NB4 (cell line): ENCODE measurements at regions not wholly inside any gene's neighbourhood (a gene's known extent, or its start where the extent isn't known, plus 50 kb on each side); places are given as distances from the start of the nearest gene placed in this dataset.

Experiments
- DNase-seq: peaks from one replicate; pipeline ENCODE4 v3.0.0; 2010; ENCODE audit warnings: low read depth
- H3K4me3 ChIP-seq: one replicate; pipeline ENCODE4 v1.5.1; 2011; ENCODE audit warnings: mild to moderate bottlenecking, low read depth, low read length, moderate library complexity
- MAX ChIP-seq: IDR thresholded peaks from 2 replicates; pipeline ENCODE4 v1.6.1; 2011; ENCODE audit warnings: low read depth, low read length
- MYC ChIP-seq: IDR thresholded peaks from 2 replicates; pipeline ENCODE4 v1.6.1; 2011; ENCODE audit warnings: low read depth, low read length
- POLR2A ChIP-seq: IDR thresholded peaks from 2 replicates; pipeline ENCODE4 v1.6.1; 2011; ENCODE audit warnings: mild to moderate bottlenecking; ENCODE audit not compliant: insufficient read length; ENCODE audit errors: extremely low read depth
- TF ChIP-seq, protein P1 (sequence below): IDR thresholded peaks from one replicate; pipeline ENCODE4 v1.5.1; 2012; ENCODE audit warnings: low read depth, low read length

- TF ChIP-seq POLR2A (no peak), MAX (no peak), MYC (no peak)
- TF ChIP-seq, protein P1, sequence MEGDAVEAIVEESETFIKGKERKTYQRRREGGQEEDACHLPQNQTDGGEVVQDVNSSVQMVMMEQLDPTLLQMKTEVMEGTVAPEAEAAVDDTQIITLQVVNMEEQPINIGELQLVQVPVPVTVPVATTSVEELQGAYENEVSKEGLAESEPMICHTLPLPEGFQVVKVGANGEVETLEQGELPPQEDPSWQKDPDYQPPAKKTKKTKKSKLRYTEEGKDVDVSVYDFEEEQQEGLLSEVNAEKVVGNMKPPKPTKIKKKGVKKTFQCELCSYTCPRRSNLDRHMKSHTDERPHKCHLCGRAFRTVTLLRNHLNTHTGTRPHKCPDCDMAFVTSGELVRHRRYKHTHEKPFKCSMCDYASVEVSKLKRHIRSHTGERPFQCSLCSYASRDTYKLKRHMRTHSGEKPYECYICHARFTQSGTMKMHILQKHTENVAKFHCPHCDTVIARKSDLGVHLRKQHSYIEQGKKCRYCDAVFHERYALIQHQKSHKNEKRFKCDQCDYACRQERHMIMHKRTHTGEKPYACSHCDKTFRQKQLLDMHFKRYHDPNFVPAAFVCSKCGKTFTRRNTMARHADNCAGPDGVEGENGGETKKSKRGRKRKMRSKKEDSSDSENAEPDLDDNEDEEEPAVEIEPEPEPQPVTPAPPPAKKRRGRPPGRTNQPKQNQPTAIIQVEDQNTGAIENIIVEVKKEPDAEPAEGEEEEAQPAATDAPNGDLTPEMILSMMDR: no peak
- DNase-seq: no peak
- no peak overlapping the region for H3K4me3 ChIP-seq
These were observed 464.6 kb upstream of the HS6ST1 start for GRCh38 chr2:128783193-128783671.

GRCh38 chr2:128783896-128784295 is 465.2 kb upstream of the HS6ST1 start:
- DNase-seq: no peak
- H3K4me3 ChIP-seq: no peak overlapping the region
- TF ChIP-seq, protein P1: no peak
- TF ChIP-seq MAX (no peak), MYC (no peak)

GRCh38 chr2:128784626-128785306 is 466.1 kb upstream of the HS6ST1 start:
- TF ChIP-seq, protein P1: no peak
- no peak for TF ChIP-seq MYC
- no peak for TF ChIP-seq MAX
- TF ChIP-seq POLR2A: no peak
- H3K4me3 ChIP-seq: no peak overlapping the region
- DNase-seq: no peak

DNA sequence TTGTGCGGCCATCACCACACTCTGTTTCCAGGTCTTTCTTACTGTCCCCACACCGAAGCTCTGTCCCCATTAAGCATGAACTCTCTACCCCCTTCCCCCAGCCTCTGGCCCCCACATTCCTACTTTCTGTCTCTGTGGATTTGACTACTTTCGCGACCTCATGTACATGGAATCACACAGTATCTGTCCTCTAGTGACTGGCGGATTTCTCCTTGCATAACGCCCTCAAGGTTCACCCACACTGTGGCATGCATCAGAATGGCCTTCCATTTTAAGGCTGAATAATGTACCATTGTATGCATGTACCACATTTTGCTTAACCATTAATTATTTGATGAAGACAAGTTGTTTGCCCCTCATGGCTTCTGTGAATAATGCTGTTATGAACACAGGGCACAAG is 467.6 kb upstream of the HS6ST1 start:
- H3K4me3 ChIP-seq: no peak overlapping the region
- TF ChIP-seq, protein P1: no peak
- TF ChIP-seq MAX: no peak
- no peak for TF ChIP-seq MYC
- TF ChIP-seq POLR2A: no peak
- DNase-seq: no peak

- DNase-seq: no peak
- no peak overlapping the region for H3K4me3 ChIP-seq
- TF ChIP-seq POLR2A: no peak
- TF ChIP-seq MYC: no peak
- TF ChIP-seq MAX: no peak
- TF ChIP-seq, protein P1: no peak
These were observed 468.2 kb upstream of the HS6ST1 start for GRCh38 chr2:128786741-128787478.
